AG09319 (cell line): ENCODE measurements at regions not wholly inside any gene's neighbourhood (a gene's known extent, or its start where the extent isn't known, plus 50 kb on each side); places are given as distances from the start of the nearest gene placed in this dataset.
"Not testable (repeated sequence)": the region's sequence is repeated elsewhere in the genome, so short reads cannot be mapped to it uniquely, and the experiment has no call there.

Experiments
- DNase-seq: peaks from one replicate; pipeline ENCODE4 v3.0.0-alpha.2; 2010; ENCODE audit warnings: low read depth; ENCODE audit errors: extremely low read depth
- CTCF ChIP-seq: IDR thresholded peaks from 2 replicates; pipeline ENCODE4 v1.5.1; 2011; ENCODE audit warnings: low read depth, mild to moderate bottlenecking, inconsistent platforms, low read length, moderate library complexity

GRCh38 chr5:62828742-62829603, 250.4 kb downstream of the LRRC70 start:
- TF ChIP-seq CTCF = no peak
- DNase-seq = no peak

- DNase-seq = no peak
- no peak for TF ChIP-seq CTCF
These were observed 247.1 kb downstream of the LRRC70 start for GRCh38 chr5:62825623-62826220.

GRCh38 chr5:62824936-62825335, 246.3 kb downstream of the LRRC70 start:
- DNase-seq = no peak
- TF ChIP-seq CTCF = no peak

- DNase-seq = not testable (repeated sequence)
These were observed 238.4 kb downstream of the LRRC70 start for GRCh38 chr5:62817043-62817442.

- no peak for TF ChIP-seq CTCF
- no peak for DNase-seq
These were observed 236.4 kb downstream of the LRRC70 start for GRCh38 chr5:62814991-62815390.

GRCh38 chr5:62812621-62813255, 234.1 kb downstream of the LRRC70 start:
- TF ChIP-seq CTCF = no peak
- no peak for DNase-seq

GRCh38 chr5:62804819-62805218, 226.2 kb downstream of the LRRC70 start:
- DNase-seq = not testable (repeated sequence)

- TF ChIP-seq CTCF = no peak
- DNase-seq = no peak
These were observed 217.3 kb downstream of the LRRC70 start for GRCh38 chr5:62795926-62796325.
